ENCODE measurements at regions not wholly inside any gene's neighbourhood (a gene's known extent, or its start where the extent isn't known, plus 50 kb on each side); places are given as distances from the start of the nearest gene placed in this dataset.
"Not testable (repeated sequence)": the region's sequence is repeated elsewhere in the genome, so short reads cannot be mapped to it uniquely, and the experiment has no call there.

DNA sequence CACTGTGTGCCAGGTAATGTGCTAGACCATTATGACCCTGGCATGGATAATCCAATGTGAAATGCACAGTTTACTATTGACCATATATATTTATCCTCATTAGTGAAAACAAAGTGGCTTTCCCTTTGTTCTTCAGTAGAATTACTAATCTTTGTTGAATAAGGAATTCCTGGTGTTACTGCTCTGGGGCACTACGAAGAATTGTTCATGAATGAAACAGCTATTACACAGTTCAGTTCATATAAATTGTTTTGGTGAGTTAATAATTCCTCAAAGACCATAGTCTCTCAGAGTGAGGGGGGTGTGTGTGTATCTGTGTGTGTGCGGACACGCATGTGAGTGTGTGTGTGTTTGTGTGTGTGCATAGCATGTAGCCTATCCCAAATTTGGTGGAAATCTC is 668.0 kb upstream of the MBL2 start:
- peaks cover 3% of the 10 kb centered on the region for H3K27me3 Mint-ChIP-seq (ENCODE audit: insufficient read depth, unreplicated experiment)
- H3K4me1 ChIP-seq: no peaks in the 10 kb centered on the region
- H3K9me3 ChIP-seq: no peaks in the 10 kb centered on the region
- no peaks in the 10 kb centered on the region for H3K27me3 ChIP-seq (replicated peaks; ENCODE audit: control insufficient read depth, insufficient read depth, low read length)
- DNase-seq: no peak
- no peaks in the 10 kb centered on the region for H3K36me3 Mint-ChIP-seq (ENCODE audit: insufficient read depth, unreplicated experiment)
- CTCF ChIA-PET: no interaction called here
- peaks cover 10% of the 10 kb centered on the region for H3K9me3 Mint-ChIP-seq (ENCODE audit: unreplicated experiment)
- no peak overlapping the region for H3K4me3 Mint-ChIP-seq (ENCODE audit: unreplicated experiment)
- H3K27ac Mint-ChIP-seq (ENCODE audit: unreplicated experiment): no peak overlapping the region
- TF ChIP-seq, protein P1, sequence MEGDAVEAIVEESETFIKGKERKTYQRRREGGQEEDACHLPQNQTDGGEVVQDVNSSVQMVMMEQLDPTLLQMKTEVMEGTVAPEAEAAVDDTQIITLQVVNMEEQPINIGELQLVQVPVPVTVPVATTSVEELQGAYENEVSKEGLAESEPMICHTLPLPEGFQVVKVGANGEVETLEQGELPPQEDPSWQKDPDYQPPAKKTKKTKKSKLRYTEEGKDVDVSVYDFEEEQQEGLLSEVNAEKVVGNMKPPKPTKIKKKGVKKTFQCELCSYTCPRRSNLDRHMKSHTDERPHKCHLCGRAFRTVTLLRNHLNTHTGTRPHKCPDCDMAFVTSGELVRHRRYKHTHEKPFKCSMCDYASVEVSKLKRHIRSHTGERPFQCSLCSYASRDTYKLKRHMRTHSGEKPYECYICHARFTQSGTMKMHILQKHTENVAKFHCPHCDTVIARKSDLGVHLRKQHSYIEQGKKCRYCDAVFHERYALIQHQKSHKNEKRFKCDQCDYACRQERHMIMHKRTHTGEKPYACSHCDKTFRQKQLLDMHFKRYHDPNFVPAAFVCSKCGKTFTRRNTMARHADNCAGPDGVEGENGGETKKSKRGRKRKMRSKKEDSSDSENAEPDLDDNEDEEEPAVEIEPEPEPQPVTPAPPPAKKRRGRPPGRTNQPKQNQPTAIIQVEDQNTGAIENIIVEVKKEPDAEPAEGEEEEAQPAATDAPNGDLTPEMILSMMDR (IDR thresholded peaks at IDR 0.05; ENCODE audit: insufficient read depth in 1 of 2, low read depth in 1 of 2, low read length in 1 of 2, severe bottlenecking in 1 of 2, unreplicated experiment in 1 of 2): no peak
- peaks cover 11% of the 10 kb centered on the region for H3K4me1 Mint-ChIP-seq (ENCODE audit: low read depth, unreplicated experiment)
- no peaks in the 10 kb centered on the region for H3K36me3 ChIP-seq (ENCODE audit: control insufficient read depth, insufficient read depth, low read length)
- H3K4me3 ChIP-seq (ENCODE audit: low read depth, low read length): no peak overlapping the region
- POLR2A ChIA-PET: no interaction called here
- BruUV-seq (replicated peaks): no TSS peak
- intact Hi-C loops (cut with micrococcal nuclease; ENCODE audit: unreplicated experiment): no loop called here

DNA sequence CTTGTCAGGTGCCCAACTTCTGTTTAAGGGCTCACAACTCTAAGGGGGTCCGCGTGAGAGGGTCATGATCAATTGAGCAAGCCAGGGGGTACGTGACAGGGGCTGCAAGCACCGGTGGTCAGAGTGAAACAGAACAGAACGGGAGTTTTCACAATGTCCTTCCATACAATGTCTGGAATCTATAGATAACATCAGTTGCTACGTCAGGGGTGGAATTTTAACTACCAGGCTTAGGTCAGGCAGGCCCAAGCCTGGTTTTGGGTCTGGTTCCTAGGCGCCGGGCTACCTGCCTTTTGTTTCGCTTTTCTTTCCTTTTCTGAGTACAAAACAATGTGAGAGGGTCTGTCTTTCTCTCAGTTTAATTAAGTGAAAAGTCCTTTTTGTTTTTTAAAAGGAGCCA is 666.5 kb upstream of the MBL2 start:
- H3K4me1 Mint-ChIP-seq (ENCODE audit: low read depth, unreplicated experiment): peaks cover 11% of the 10 kb centered on the region
- H3K36me3 ChIP-seq (ENCODE audit: control insufficient read depth, insufficient read depth, low read length); POLR2A ChIA-PET; H3K4me3 ChIP-seq (ENCODE audit: low read depth, low read length); H3K27me3 ChIP-seq (replicated peaks; ENCODE audit: control insufficient read depth, insufficient read depth, low read length); H3K9me3 ChIP-seq; H3K36me3 Mint-ChIP-seq (ENCODE audit: insufficient read depth, unreplicated experiment); H3K4me1 ChIP-seq; H3K9me3 Mint-ChIP-seq (ENCODE audit: unreplicated experiment); H3K27me3 Mint-ChIP-seq (ENCODE audit: insufficient read depth, unreplicated experiment); BruUV-seq (replicated peaks); CTCF ChIA-PET: not testable (repeated sequence)
- DNase-seq: peak in 1 of 2 experiments; percentile 41
- peak overlapping the region; percentile 65 for H3K4me3 Mint-ChIP-seq (ENCODE audit: unreplicated experiment)
- intact Hi-C loops (cut with micrococcal nuclease; ENCODE audit: unreplicated experiment): loop anchor here (10.0 kb wide), 1 partner anchor 624 kb away; no protein-coding TSS in a partner anchor
- peak overlapping the region; percentile 80 for H3K27ac Mint-ChIP-seq (ENCODE audit: unreplicated experiment)

DNA sequence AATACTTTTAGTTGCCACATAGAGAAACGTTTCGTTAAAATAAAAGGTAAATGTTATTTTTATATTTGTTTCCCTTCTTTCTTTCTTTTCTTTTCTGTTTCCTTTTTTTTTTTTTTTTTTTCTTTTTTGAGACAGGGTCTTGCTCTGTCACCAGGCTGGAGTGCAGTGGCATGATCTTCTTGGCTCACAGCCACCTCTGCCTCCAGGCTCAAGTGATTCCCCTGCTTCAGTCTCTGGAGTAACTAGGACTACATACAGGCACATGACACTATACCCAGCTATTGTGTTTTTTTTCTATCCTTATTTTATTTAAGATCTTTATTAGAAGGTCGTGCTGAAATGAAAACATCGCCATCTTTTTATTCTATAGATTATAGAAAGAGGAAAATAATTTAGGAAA is 661.8 kb upstream of the MBL2 start:
- H3K36me3 ChIP-seq (ENCODE audit: control insufficient read depth, insufficient read depth, low read length): no peaks in the 10 kb centered on the region
- no peaks in the 10 kb centered on the region for H3K4me1 ChIP-seq
- no peaks in the 10 kb centered on the region for H3K9me3 Mint-ChIP-seq (ENCODE audit: unreplicated experiment)
- H3K27ac Mint-ChIP-seq (ENCODE audit: unreplicated experiment): no peak overlapping the region
- TF ChIP-seq, protein P1 (IDR thresholded peaks at IDR 0.05; ENCODE audit: insufficient read depth in 1 of 2, low read depth in 1 of 2, low read length in 1 of 2, severe bottlenecking in 1 of 2, unreplicated experiment in 1 of 2): no peak
- no peaks in the 10 kb centered on the region for H3K9me3 ChIP-seq
- no peaks in the 10 kb centered on the region for H3K27me3 ChIP-seq (replicated peaks; ENCODE audit: control insufficient read depth, insufficient read depth, low read length)
- H3K27me3 Mint-ChIP-seq (ENCODE audit: insufficient read depth, unreplicated experiment): peaks cover 12% of the 10 kb centered on the region
- ChIA-PET POLR2A (no interaction called here), CTCF (no interaction called here)
- no TSS peak for BruUV-seq (replicated peaks)
- H3K4me3 ChIP-seq (ENCODE audit: low read depth, low read length): no peak overlapping the region
- H3K4me3 Mint-ChIP-seq (ENCODE audit: unreplicated experiment): no peak overlapping the region
- no peaks in the 10 kb centered on the region for H3K36me3 Mint-ChIP-seq (ENCODE audit: insufficient read depth, unreplicated experiment)
- intact Hi-C loops (cut with micrococcal nuclease; ENCODE audit: unreplicated experiment): loop anchor here (10.0 kb wide), 1 partner anchor 620 kb away; no protein-coding TSS in a partner anchor
- DNase-seq: no peak
- peaks cover 9% of the 10 kb centered on the region for H3K4me1 Mint-ChIP-seq (ENCODE audit: low read depth, unreplicated experiment)

DNA sequence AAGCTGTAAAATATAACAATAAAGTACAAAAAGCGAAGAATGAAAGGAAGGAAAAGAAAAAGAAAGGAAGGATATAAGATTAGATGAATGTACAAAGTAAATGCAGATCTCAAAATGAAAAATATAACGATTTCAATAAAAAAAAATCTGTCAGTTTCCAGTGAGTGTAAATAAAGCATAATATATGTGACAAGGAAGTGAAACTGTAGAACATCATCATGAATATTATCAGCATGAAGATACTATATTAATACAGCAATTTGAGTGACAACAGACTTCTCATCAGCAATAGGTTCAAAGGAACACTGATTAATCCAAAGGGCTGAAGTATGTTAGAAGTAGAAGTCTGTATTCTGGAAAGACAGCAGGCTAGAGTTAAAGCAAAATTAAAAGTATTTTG is 659.5 kb upstream of the MBL2 start:
- Histone ChIP-seq H3K27me3 (replicated peaks; ENCODE audit: control insufficient read depth, insufficient read depth, low read length) (no peaks in the 10 kb centered on the region), H3K4me1 (no peaks in the 10 kb centered on the region), H3K4me3 (ENCODE audit: low read depth, low read length) (no peak overlapping the region), H3K9me3 (no peaks in the 10 kb centered on the region), H3K36me3 (ENCODE audit: control insufficient read depth, insufficient read depth, low read length) (no peaks in the 10 kb centered on the region)
- no peak for DNase-seq
- CTCF ChIA-PET: no interaction called here
- Mint-ChIP-seq H3K4me3 (ENCODE audit: unreplicated experiment) (no peak overlapping the region), H3K27me3 (ENCODE audit: insufficient read depth, unreplicated experiment) (peaks cover 12% of the 10 kb centered on the region), H3K9me3 (ENCODE audit: unreplicated experiment) (no peaks in the 10 kb centered on the region), H3K36me3 (ENCODE audit: insufficient read depth, unreplicated experiment) (no peaks in the 10 kb centered on the region), H3K27ac (ENCODE audit: unreplicated experiment) (no peak overlapping the region), H3K4me1 (ENCODE audit: low read depth, unreplicated experiment) (no peaks in the 10 kb centered on the region)
- no TSS peak for BruUV-seq (replicated peaks)
- intact Hi-C loops (cut with micrococcal nuclease; ENCODE audit: unreplicated experiment): loop anchor here (10.0 kb wide), 1 partner anchor 617 kb away; no protein-coding TSS in a partner anchor
- POLR2A ChIA-PET: no interaction called here
- TF ChIP-seq, protein P1 (IDR thresholded peaks at IDR 0.05; ENCODE audit: insufficient read depth in 1 of 2, low read depth in 1 of 2, low read length in 1 of 2, severe bottlenecking in 1 of 2, unreplicated experiment in 1 of 2): no peak
